Hematopoietic multipotent progenitor cell treated with erythropoietin and hydrocortisone succinate and interleukin-3 and kit ligand, for 6 days (in vitro differentiated cells): ENCODE measurements at regions not wholly inside any gene's neighbourhood (a gene's known extent, or its start where the extent isn't known, plus 50 kb on each side); places are given as distances from the start of the nearest gene placed in this dataset.

ENCODE experiments used
- DNase-seq: peaks from one replicate; pipeline ENCODE4 v3.0.0-alpha.2; 2015

DNA sequence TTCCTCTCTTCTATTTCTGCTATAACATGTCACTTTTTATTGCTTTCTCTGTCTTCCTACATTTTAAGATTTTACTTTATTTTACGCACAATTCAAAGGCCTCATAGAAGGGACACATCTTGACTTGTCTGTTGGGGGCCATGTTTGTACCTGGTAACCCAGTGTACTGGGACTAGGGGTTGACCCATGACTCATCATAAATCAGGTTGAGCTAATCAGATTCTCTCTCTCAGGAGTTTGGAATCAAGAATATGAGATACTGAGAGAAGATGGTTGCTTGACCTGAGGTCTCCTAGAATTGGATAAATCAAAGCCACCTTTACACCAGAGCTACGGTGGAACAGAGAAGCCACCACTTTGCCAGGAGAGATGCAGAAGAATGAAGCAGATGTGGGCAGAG, 153.0 kb downstream of the UXS1 start:
- no peak for DNase-seq

DNA sequence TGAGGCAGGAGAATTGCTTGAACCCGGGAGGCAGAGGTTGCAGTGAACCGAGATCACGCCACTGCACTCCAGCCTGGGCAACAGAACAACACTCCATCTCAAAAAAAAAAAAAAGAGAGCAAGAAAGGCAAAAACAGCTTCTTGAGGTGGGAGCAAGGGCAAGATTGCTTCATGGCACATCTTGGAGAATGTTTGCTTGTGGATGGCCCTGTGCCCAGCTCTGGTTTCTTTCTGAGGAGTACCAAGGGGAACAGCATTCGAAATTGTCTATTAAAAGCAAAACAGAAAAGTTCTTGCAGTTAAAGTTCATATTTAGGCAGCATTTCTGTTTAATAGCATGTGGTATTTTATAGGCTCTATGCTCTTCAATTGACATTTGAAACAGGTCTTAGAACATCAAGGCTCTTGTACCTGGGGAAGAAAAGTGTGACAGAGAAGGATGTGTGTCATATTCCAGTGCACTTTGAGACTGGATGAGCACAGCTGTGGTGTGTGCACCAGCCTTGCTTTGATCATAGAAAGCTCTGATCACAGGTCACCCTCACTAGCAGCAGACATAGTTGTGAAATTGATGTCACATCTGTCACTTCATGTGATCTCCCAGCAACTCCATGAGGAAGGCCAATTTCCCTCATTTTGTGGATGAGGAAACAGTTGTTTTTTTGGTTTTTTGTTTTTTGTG, 154.3 kb downstream of the UXS1 start:
- DNase-seq = no peak

- no peak for DNase-seq
Observed at GRCh38 chr2:106038601-106039375, 155.3 kb downstream of the UXS1 start.

GRCh38 chr2:106037932-106038331, 156.2 kb downstream of the UXS1 start:
- DNase-seq = no peak

- DNase-seq = no peak
Observed at GRCh38 chr2:106037262-106037661, 156.8 kb downstream of the UXS1 start.

DNA sequence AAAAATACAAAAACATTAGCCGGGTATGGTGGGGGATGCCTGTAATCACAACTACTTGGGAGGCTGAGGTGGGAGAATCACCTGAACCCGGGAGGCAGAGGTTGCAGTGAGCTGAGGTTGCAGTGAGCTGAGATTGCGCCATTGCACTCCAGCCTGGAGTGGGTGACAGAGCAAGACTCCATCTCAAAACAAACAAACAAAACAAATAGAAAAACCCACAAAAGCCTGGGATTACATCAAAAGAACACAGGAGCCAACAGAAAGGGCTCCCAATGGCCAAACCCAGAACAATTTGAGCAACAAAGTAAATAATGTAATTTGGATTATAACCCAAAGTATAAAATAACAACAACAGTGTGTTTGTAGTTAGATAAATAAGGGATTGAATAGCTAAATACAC, 159.8 kb downstream of the UXS1 start:
- DNase-seq = no peak

DNA sequence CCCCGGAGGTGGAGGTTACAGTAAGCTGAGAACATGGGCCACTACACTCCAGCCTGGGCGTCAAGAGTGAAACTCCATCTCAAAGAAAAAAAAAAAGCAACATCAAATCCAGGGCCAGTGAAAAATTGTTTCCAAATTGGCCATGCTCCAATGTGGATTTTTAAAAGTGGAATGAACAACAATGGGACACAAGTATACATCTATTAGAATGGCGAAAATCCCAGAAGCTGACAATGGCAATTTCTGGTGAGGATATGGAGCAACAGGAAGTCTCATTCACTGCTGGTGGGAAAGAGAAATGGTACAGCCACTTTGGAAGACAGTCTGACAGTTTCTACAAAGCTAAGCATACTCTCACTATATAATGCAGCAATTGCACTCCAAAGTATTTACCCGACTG, 161.4 kb downstream of the UXS1 start:
- no peak for DNase-seq

DNA sequence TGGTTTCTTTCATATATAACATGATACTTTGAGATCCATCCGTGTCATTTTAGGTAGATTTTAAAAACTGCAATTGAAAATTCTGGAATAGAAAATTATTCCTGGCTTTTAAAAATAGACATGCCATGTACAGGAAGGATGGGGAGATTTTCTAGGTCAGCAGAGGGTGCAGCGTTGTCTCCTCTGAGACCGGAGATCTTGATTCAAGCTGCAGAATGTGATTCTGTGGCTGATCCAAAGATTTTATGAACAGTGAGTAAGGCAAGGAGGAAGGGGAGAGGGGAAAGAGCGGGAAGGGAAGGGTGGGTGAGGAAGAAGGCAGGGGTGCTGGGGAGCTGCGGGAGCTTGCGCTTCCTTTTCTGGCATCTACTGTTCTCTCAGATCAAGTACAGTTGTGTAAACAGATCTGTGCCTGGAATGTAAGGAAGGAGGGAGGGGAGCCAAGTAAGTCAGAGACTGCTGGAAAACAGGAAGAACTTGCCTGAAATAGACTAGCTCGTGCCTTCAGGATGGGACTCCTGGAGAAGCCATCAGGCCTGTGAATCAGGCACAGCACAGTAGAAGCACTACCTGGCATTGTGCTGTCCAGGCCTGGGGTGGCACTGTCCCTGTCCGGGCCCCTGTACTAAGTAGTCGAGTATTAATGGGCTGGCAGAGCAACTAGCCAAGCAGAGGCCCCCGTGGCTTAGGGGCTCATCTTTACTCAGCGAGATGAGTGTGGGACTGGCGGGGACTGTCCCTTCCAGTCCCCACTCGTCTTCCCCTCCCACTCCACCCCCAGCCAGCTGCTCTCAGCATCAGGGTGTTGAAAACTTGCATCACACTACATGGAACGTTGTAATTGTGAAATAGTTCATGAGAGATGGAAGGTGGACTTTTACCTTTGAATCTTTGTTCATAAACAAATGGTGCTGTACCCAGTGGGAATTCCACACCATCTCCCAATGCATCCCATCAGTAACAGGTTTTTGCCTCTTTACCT, 163.5 kb downstream of the UXS1 start:
- no peak for DNase-seq

DNA sequence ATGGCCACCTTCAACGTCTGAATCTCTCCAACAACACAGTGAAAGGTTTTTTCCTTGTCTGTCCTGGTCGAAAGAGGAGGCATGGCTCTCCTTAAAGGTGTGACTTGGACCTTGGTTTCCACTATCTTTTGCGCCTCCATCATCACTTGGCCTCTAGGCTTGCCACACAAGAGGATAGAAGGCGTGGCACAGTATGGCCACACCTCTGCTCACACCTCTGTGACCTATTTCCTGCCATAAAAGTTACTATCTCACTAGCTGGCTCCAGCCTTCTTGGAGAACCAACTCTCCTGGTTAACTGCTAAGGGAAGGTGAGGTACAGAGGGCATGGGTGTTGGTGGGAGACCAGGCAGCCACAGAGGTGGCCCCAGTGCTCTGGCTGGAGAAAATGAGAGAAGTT, 165.9 kb downstream of the UXS1 start:
- DNase-seq = no peak

DNA sequence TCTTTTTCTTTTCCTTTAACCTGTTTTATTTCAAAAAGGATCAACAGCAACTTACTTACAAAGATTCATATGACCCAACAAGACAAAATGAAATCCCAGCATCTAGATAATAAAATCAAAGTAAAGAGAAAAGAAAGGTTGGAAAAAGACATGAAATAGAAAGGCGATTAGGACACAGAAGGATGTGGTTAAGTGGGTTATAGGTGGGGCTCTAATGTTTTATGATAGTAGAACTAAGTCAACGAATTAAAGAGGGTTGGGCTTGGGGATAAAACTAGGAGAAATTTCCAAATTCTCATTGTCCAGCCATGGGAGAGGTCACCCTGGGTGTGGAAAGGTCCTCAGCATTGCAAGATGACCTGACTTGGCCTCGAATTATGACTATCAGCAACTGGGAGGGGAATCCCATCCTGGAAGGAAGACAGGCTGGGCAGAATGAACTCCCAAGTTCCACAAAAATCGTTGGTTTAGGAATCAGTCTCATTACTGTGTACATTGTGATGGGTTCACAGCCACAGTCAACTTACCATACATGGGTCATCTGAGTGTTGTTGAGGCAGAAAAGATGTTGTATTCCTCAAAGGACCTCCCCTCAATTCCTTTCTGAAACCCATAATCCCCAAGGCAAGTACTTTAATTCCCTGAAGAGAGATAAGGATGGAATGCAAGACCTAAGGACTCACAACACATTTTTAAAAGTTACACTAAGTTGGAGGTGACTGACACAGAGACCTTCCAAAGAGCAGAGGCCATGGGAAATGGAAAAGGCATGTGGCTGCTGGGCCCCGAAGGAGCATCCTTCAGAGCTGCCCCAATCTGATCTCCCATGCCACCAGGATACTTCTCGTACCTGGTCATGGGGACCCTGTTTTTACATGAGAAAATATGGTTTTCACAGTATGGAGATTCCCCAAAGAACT, 167.6 kb downstream of the UXS1 start:
- no peak for DNase-seq

GRCh38 chr2:106025796-106026195, 168.3 kb downstream of the UXS1 start:
- DNase-seq = no peak

GRCh38 chr2:106021662-106022028, 172.5 kb downstream of the UXS1 start:
- DNase-seq = no peak

- DNase-seq = no peak
Observed at GRCh38 chr2:106020821-106021661, 173.1 kb downstream of the UXS1 start.

GRCh38 chr2:106020032-106020431, 174.1 kb downstream of the UXS1 start:
- DNase-seq = no peak

DNA sequence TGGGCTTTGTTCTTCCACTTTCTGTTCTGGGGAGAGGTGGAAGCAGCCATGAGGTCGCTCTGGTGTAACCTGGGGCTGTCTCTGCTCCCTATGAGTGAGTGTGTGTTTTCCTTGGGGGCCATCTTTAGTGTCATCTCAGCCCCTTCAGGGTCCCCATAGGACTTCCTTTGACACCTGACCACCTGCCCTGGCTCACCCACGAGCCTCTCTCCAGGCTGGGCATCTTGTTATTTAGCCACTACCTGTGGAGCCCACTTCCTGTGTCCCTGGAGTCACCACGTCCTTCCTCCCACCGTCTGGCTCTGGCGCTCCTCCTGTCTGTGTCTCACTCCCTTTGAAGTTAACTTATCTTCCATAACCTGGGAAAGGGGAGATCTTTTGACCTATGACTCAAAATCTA, 176.0 kb downstream of the UXS1 start:
- no peak for DNase-seq

DNA sequence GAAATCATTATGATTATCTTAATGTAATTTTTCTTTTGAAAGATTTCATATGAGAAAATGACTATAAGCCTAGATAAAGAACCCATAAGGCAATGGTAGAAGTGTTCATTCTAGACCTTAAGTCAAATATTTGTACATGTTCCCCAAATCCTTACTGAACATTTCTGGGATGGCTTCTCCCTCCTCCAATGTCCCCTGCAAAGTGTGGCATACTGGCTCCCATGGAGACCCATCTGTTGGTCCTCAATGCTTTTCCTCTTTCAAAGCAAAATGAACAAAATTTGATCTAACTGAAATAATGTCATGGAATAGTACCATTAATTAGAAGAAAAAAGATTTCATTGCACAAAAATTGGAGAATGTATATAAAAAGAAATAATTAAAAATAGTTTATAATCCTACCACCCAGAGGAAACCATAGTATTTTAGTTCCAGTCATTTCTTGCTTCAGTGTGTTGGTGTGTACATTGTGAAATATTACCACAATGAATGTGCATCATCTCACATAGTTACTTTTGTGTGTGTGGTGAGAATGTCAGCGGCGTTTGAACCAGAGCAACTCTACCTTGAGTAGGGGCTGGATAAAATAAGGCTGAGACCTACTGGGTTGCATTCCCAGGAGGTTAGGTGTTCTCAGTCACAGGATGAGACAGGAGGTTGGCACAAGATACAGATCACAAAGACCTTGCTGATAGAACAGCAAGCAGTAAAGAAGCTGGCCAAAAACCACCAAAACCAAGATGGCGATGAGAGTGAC, 181.3 kb downstream of the UXS1 start:
- no peak for DNase-seq

DNA sequence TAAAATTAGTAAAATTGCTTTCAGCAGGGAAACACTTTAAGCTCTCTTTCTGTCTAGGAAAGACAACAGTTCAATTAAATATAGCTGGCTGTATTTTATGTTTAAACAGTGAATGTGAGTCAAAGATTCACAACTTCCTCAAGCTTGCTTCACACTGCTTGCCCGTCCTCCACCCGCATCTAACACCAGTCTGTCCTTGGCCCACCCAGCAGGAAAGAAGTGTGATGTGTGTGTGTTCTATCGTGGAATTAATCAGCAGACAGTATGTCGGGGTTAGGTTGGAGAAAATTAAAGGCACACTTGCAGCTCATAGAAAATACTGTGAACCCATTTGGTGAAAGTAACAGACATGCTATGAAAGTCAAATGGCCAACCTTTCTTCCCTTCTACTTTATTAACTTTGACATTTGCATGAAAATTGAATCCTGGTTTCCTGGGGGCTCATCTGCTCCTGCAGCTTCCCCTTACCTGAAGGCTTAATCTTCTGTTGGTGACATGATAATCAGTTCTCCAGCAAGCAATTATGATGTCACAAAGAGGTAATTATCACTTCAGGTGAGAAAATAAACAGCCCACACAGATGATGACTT, 182.0 kb downstream of the UXS1 start:
- no peak for DNase-seq

DNA sequence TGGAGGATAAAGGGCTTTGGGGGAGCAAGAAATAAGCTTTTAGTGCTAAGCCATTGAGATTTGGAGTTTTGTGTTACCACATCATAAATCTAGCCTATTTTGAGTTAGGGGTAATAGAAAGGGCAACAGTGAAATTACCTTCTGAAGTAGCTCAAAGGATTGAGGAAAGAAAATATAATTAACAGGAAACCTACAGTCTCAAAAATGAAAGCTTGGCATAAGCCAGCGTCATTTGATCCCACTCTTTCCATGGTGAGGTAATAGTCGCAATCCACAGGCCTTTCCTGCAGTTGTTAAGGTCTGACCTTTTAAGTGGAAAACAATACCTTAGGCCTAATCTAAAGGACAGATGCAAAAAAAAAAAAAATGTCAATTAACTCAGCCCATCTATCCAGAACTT, 182.7 kb downstream of the UXS1 start:
- no peak for DNase-seq

DNA sequence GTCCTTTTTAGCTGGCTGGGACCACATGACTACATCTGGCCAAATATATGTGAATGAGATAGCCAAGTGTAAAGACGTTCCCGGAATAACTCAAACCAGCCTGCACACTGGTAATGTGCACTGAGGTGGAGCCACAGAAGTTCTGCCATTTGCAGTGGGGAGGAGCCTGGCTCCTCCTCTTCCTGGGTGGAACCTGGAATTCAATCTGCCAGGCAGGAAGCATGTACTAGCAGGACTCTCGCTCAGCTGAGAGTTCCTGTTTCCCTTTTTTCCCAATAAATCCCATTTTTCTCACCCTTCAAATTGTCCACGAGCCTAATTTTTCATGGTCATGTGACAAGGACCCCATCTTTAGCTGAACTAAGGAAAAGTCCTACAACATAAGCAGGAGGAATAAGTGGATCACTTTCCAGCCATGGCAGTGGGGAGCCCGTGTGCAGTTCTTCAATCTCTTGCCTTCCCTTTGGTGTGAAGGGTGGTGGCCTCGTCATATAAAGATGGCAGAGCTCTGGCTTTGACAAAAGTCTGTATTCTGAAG, 183.2 kb downstream of the UXS1 start:
- no peak for DNase-seq

DNA sequence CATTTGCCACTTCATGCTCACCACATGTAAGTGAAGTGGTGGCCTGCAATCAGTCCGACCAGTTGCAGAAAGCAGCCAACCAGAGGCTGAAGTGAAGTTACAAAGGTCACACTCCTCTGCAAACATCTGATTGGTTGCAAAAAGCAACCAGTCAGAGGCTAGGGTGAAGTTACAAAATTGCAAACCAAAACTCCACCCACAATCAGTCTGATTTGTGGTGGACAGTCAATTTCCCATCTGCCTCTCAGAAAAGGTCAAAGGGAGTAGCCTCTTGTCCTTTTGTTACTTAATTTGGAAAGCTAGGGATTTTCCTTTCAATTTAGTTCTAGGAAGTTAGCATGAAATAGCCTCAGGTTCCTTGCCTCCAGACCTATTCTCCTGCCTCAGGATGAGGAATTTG, 185.0 kb downstream of the UXS1 start:
- DNase-seq = no peak
